ENCODE measurements at regions not wholly inside any gene's neighbourhood (a gene's known extent, or its start where the extent isn't known, plus 50 kb on each side); places are given as distances from the start of the nearest gene placed in this dataset.
"Not testable (repeated sequence)": the region's sequence is repeated elsewhere in the genome, so short reads cannot be mapped to it uniquely, and the experiment has no call there.

- DNase-seq, result not testable (repeated sequence)
These were observed 61.7 kb downstream of the RHOU start for GRCh38 chr1:228796945-228797344.

GRCh38 chr1:228798035-228798434 lies 62.8 kb downstream of the RHOU start:
- no peak for DNase-seq

- no peak for DNase-seq
These were observed 63.3 kb downstream of the RHOU start for GRCh38 chr1:228798548-228798947.

GRCh38 chr1:228799924-228800323 lies 64.6 kb downstream of the RHOU start:
- DNase-seq, result no peak

- DNase-seq, result no peak
These were observed 65.8 kb downstream of the RHOU start for GRCh38 chr1:228801068-228801467.

GRCh38 chr1:228802386-228803220 lies 67.3 kb downstream of the RHOU start:
- no peak for DNase-seq

GRCh38 chr1:228803421-228803820 lies 68.1 kb downstream of the RHOU start:
- DNase-seq, result no peak

- no peak for DNase-seq
These were observed 68.9 kb downstream of the RHOU start for GRCh38 chr1:228804173-228804572.

GRCh38 chr1:228804640-228805413 lies 69.5 kb downstream of the RHOU start:
- no peak for DNase-seq

GRCh38 chr1:228807904-228808605 lies 72.8 kb downstream of the RHOU start:
- DNase-seq, result no peak

GRCh38 chr1:228809621-228810394 lies 74.5 kb downstream of the RHOU start:
- no peak for DNase-seq

- DNase-seq, result no peak
These were observed 75.1 kb downstream of the RHOU start for GRCh38 chr1:228810395-228810758.

GRCh38 chr1:228810878-228811711 lies 75.8 kb downstream of the RHOU start:
- no peak for DNase-seq

- DNase-seq, result no peak
These were observed 76.5 kb downstream of the RHOU start for GRCh38 chr1:228811712-228812305.

GRCh38 chr1:228812961-228813360 lies 77.7 kb downstream of the RHOU start:
- DNase-seq, result no peak

- DNase-seq, result no peak
These were observed 78.9 kb downstream of the RHOU start for GRCh38 chr1:228814176-228814575.

GRCh38 chr1:228818296-228818695 lies 83.0 kb downstream of the RHOU start:
- DNase-seq, result no peak

- DNase-seq, result no peak
These were observed 83.8 kb downstream of the RHOU start for GRCh38 chr1:228818928-228819630.

- DNase-seq, result no peak
These were observed 86.0 kb downstream of the RHOU start for GRCh38 chr1:228821252-228821651.

- no peak for DNase-seq
These were observed 87.9 kb downstream of the RHOU start for GRCh38 chr1:228823200-228823599.

GRCh38 chr1:228824366-228824765 lies 89.1 kb downstream of the RHOU start:
- DNase-seq, result no peak
